ENCODE measurements at regions not wholly inside any gene's neighbourhood (a gene's known extent, or its start where the extent isn't known, plus 50 kb on each side); places are given as distances from the start of the nearest gene placed in this dataset.

- no peak overlapping the region for H3K4me3 ChIP-seq (ENCODE audit: control insufficient read depth, low read depth, low read length)
- no peak for TF ChIP-seq CTCF (conservative IDR thresholded peaks at IDR 0.05; ENCODE audit: control insufficient read depth, insufficient read depth, low read depth, low read length)
- DNase-seq (ENCODE audit: low read depth), result no peak
These were observed 842.1 kb upstream of the FANCL start for GRCh38 chr2:59083075-59083828.

- no peak overlapping the region for H3K4me3 ChIP-seq (ENCODE audit: control insufficient read depth, low read depth, low read length)
- no peak for DNase-seq (ENCODE audit: low read depth)
- TF ChIP-seq CTCF (conservative IDR thresholded peaks at IDR 0.05; ENCODE audit: control insufficient read depth, insufficient read depth, low read depth, low read length), result no peak
These were observed 841.5 kb upstream of the FANCL start for GRCh38 chr2:59082657-59083056.

- no peak for TF ChIP-seq CTCF (conservative IDR thresholded peaks at IDR 0.05; ENCODE audit: control insufficient read depth, insufficient read depth, low read depth, low read length)
- no peak for DNase-seq (ENCODE audit: low read depth)
- no peak overlapping the region for H3K4me3 ChIP-seq (ENCODE audit: control insufficient read depth, low read depth, low read length)
These were observed 839.5 kb upstream of the FANCL start for GRCh38 chr2:59080451-59081181.

GRCh38 chr2:59077981-59078531, 836.9 kb upstream of the FANCL start:
- H3K4me3 ChIP-seq (ENCODE audit: control insufficient read depth, low read depth, low read length), result no peak overlapping the region
- DNase-seq (ENCODE audit: low read depth), result no peak
- no peak for TF ChIP-seq CTCF (conservative IDR thresholded peaks at IDR 0.05; ENCODE audit: control insufficient read depth, insufficient read depth, low read depth, low read length)

- H3K4me3 ChIP-seq (ENCODE audit: control insufficient read depth, low read depth, low read length), result no peak overlapping the region
- no peak for TF ChIP-seq CTCF (conservative IDR thresholded peaks at IDR 0.05; ENCODE audit: control insufficient read depth, insufficient read depth, low read depth, low read length)
- DNase-seq (ENCODE audit: low read depth), result no peak
These were observed 836.1 kb upstream of the FANCL start for GRCh38 chr2:59077026-59077725.

- H3K4me3 ChIP-seq (ENCODE audit: control insufficient read depth, low read depth, low read length), result no peak overlapping the region
- no peak for DNase-seq (ENCODE audit: low read depth)
- TF ChIP-seq CTCF (conservative IDR thresholded peaks at IDR 0.05; ENCODE audit: control insufficient read depth, insufficient read depth, low read depth, low read length), result no peak
These were observed 835.0 kb upstream of the FANCL start for GRCh38 chr2:59076079-59076619.
